GM12892 (cell line): ENCODE measurements at regions not wholly inside any gene's neighbourhood (a gene's known extent, or its start where the extent isn't known, plus 50 kb on each side); places are given as distances from the start of the nearest gene placed in this dataset.

Experiments used
- DNase-seq: peaks from one replicate; pipeline ENCODE4 v3.0.0; 2011; ENCODE audit not compliant: insufficient read length
- FAIRE-seq: peaks from 2 replicates; lab custom pipeline; 2011; peaks lifted over from hg19 to GRCh38; lab: Jason Lieb, UNC
- POLR2A ChIP-seq: IDR thresholded peaks from 2 replicates; pipeline ENCODE4 v1.6.1; 2011; ENCODE audit warnings: low read depth, low read length, control low read depth
- POLR2AphosphoS5 ChIP-seq: IDR thresholded peaks from 2 replicates; pipeline ENCODE4 v1.6.1; 2011; ENCODE audit warnings: low read depth, low read length, control low read depth
- TAF1 ChIP-seq: IDR thresholded peaks from 2 replicates; pipeline ENCODE4 v1.6.1; 2011; ENCODE audit warnings: low read depth, mild to moderate bottlenecking, control low read depth, low read length, borderline replicate concordance

DNA sequence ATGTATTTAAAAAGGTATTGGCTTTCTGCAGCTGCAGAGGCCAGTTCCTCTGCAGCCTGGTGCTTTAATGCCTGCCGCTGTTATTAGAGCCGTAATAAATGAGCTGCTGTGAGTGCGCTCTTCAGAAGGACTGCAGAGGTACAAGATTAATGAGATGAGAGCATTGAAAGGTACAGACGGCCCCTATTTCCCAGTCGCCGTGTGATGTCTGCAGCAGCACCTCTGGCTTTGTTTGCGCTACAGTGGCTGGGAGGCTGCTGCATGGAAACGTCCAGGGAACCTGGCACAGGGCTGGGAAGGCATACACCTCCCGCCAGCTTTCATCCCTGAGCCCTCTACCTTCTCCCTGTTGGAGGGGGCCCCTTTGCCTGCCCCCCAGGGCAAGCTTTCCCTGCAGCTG lies 383.8 kb upstream of the ZMIZ1 start:
- no peak for TF ChIP-seq TAF1
- no peak for TF ChIP-seq POLR2A
- no peak for TF ChIP-seq POLR2AphosphoS5
- FAIRE-seq (no peak), DNase-seq (no peak)

DNA sequence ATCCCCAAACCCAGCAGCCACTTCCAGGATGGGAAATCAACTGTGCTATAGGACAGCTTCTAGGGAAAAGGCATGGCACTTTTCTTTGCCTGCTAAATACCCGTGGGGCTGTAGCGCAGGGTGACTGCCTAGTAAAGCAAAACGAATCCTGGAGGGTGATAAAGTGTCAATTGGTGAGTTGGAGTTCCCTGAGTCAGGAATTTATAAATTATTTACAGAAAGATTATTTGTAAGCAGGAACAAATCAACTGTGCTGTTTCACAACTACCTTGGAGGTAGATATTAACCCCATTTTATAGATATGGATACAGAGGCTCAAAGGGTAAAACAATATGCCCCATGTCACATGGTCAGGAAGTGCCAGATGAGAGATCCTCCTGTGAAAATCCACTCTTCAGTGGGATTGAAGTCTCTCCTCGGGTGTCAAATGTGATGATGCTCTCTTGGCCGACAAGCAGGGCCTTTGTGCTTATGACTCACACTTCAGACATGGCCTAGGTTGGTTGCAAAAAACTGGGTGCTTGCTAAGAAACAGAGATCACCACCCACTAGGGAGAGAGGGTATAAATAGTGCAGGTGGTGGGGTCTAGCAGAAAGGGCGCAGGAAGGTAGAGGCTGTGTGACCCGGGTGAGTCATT lies 383.2 kb upstream of the ZMIZ1 start:
- no peak for TF ChIP-seq POLR2AphosphoS5
- no peak for TF ChIP-seq POLR2A
- no peak for TF ChIP-seq TAF1
- no peak for FAIRE-seq
- DNase-seq: no peak

DNA sequence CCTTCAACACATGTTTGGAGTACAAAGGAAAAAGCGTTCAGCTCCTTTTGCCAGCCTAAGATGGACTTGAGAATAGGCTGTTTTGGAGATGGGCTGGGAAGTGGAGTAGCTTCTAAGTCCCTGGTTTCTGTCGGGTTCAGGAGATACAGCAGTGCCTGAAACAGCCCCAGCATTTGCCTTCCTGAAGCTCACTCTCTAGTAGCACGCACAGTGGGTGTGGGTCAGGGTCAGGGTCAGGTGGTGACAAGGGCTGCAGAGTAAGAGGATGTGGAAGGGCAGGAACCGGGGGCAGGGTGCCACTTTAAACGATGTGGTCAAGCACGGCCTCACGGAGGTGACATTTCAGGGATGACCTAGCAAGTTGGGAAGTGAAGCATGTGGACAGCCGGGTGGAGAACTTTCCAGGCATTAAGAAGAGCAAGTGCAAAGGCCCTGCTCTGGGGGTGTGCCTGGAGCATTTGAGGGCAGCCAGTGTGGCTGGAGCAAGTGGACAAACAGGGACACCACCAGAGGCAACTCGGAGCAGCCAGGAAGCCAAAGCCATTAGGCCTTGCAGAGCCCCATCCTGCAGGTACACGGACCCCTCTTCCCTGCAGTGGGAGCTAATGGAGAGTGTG lies 382.2 kb upstream of the ZMIZ1 start:
- FAIRE-seq (no peak), DNase-seq (no peak)
- TF ChIP-seq TAF1 (no peak), POLR2A (no peak), POLR2AphosphoS5 (no peak)

DNA sequence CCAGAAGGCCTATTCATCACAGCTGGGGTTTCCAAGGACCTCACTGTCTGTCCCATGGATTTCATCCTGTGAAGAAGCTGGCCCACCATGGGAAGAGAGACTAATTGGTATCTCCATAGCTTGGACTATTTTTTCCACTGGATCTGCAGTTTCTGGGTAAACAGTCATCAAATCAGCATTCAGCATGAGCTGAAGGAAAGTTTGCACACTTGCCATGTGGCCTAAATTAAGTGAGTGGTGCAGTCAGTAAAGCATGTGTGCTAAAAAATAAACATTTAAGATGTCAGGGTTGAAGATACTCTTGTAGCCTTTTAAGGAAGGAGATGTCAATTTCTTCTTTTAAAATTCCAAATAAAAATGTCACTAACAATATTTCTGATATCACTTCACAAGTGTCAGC lies 381.1 kb upstream of the ZMIZ1 start:
- FAIRE-seq (no peak), DNase-seq (no peak)
- TF ChIP-seq POLR2A (no peak), TAF1 (no peak), POLR2AphosphoS5 (no peak)

DNA sequence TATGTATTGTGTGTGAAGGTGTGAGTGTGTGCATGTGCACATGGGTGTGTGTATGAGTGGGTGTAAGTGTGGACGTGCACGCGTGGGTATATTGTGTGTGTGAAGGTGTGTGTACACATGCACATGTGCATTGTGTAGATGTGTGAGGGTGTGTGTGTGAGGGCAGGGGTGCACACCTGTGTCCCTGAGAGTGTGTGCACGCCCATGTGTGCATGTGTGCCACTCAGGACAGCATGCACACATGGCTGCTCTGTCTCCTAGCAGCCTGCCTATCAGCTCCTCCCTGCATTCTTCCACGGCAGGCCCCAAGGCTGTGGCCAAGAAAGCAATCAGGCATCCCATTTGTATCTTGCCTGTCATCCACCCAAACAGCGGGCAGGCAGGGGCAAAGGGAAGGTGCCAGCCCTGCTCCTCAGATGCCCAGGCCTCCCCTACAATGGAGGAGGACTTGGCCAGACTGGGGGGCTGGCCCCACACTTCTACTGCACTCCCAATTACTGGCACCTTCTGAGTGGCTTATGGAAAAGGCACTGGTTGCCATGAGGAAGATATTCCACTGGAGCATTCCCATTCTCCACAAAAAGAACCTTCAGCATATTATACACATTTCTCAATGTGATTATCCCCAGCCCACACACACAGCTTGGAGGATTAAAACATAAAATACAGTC lies 380.4 kb upstream of the ZMIZ1 start:
- no peak for FAIRE-seq
- no peak for DNase-seq
- TF ChIP-seq TAF1 (no peak), POLR2AphosphoS5 (no peak), POLR2A (no peak)

DNA sequence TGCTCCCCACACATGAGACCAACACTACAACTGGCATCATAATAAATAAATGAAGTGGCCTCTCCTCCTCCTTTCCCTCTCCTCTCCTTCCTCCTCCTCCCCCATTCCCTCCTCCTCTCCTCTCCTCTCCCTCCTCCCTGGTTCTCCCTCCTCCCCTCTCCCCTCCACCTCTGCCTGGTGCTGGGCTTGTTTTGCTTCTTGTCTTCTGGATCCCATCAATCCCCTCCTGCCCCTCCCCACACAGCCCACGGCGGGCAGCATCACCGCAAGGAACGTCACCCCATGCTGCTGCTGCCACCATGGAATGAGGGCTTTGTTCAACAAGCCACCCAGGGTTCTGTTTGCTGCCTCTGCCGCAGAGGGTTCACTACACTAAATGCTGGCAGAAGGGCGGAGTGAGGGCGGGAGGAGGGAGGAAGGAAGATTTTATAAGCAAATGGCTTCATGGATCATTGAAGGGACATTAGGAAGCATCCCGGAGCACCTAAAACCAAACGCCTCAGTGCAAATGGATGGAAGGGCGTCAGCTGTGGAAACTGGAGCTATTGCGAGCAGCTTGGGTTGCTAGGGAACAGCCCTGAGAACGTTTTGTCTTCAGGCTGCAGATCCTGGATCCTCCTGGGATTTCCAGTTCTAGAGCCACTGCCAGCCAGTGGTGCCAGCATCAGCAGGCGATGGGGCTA lies 379.7 kb upstream of the ZMIZ1 start:
- DNase-seq (no peak), FAIRE-seq (no peak)
- no peak for TF ChIP-seq POLR2A
- TF ChIP-seq POLR2AphosphoS5: no peak
- no peak for TF ChIP-seq TAF1

DNA sequence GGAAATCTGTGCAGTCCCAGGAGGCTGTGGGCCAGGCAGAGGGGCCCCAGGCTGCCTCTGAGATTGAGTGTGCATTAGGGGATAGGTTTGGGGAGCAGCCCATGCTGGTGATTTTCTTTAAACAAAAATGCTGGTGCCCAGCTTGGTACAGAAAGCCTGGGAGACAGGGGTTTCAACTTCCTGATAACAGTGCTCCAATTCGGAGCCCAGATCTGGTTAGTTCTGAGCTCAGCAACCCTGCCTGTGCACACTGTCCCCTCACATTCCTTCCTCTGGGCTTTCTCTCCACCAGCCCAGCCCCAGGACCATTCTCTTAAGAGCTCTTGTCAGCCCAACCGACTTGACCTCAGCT lies 379.2 kb upstream of the ZMIZ1 start:
- TF ChIP-seq POLR2AphosphoS5: no peak
- TF ChIP-seq POLR2A: no peak
- TF ChIP-seq TAF1: no peak
- DNase-seq (no peak), FAIRE-seq (no peak)

DNA sequence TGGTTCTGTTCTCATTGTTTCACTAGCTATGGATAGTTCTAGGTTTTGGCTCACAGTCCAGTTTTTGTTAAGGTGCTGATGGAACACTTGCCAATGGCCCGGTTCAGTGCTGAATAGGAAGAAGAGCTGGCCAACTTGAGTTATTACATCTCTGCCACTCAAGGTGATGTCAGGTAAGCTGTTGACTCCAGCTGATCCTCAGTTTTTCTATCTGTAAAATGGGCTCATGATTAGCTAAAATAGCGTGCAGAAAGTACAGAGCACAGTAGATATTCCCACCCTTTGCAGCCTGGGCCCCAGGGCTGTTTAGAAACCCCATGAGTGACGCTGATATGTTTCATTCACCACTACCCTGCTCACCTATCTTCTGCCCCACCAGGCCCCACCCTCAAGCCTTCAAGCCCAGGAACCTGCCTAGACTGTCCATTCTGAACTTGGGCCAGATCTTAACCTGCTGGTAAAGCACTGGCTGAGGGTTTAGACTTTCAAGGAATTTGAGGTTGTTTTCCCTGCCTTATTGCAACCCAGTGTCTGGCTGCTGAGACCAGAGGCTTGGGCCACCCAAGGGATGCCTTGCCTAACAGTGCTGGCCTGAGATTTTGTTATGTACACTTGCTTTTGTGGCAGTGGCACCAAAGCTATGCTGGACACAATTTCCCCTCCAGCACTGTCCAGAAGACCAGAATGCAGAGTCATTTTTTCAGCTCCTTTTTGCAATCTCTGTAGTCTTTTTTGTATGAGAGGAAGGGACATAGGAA lies 378.2 kb upstream of the ZMIZ1 start:
- DNase-seq (no peak), FAIRE-seq (no peak)
- TF ChIP-seq POLR2AphosphoS5 (no peak), TAF1 (no peak), POLR2A (no peak)

DNA sequence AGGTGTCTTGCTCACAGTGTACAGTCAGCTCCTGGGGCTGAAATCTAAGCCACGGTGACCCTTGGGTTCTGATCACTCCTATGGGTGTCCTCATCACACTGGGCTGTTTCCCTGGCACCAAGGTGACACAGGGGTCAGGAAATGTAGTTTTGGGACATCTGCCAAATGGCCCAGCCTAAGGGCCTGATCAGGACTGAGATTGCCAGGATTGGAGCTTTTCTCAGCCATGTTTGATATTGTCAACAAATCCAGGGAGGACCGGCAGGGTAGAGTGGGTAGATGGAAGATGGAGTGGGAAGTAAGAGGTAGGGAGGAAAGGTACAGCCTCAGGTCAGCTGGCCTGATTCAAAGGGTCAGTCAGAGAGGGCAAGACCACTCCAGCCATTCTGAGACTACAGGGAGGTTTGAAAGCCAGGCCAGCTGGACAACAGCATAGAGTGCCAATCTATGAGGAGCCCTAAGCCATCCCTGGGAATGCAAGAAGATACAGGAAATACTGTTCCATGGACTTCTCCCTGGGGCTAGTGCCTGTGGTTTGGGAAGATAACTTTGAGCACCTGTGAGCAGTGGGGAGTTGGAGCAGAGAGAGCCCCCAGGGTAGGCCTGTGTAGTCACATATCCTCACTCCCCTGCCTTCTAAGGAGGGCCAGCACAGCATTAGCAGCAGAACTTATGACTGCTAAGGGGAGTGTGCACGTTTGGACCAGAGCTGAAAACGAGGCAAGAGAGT lies 377.3 kb upstream of the ZMIZ1 start:
- TF ChIP-seq POLR2AphosphoS5: no peak
- TF ChIP-seq TAF1: no peak
- no peak for TF ChIP-seq POLR2A
- DNase-seq: no peak
- no peak for FAIRE-seq

DNA sequence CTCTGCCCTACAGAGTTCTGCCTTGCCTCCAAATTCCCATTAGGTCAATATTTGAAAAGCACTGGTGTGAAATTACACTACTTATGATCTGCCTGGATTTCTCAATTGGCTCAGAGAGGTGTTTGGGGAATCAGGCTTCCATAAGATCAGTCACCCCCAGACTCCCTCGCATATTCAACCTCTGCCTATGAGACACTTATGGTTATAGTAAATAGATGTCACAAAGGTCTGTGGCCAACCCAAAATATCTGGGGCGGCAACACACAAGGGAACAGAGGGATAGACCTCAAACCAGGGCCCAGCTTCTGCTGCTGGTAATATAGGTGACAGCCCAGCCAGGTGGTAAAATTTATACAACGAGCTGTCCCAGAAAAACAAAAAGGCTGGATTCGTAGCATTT lies 376.7 kb upstream of the ZMIZ1 start:
- DNase-seq (no peak), FAIRE-seq (no peak)
- no peak for TF ChIP-seq POLR2A
- no peak for TF ChIP-seq TAF1
- TF ChIP-seq POLR2AphosphoS5: no peak
